T follicular helper cell (primary cell): ENCODE measurements at regions not wholly inside any gene's neighbourhood (a gene's known extent, or its start where the extent isn't known, plus 50 kb on each side); places are given as distances from the start of the nearest gene placed in this dataset.

Source experiments
- DNase-seq: peaks from one replicate; pipeline ENCODE4 v3.0.0-alpha.2; 2020; ENCODE audit warnings: low read depth

DNA sequence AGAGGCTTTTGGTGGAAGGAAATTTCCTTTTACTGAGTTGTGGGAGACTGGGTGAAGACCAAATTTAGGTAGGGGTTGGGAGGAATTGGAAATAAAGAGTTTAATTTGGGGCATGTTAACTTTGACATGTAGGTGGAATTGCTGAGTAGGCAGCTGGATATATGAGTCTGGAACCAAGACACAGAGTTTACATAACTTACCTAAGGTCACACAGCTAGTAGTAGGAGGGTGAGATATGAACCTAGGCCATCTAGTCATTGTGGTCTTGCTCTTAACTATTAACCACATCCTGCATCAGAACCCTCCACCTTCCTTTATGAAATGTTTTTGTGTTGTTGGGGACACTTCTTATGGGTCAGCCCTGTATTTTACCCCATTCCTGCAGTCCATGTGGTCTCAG, 113.1 kb downstream of the ICOS start:
- DNase-seq, result no peak

GRCh38 chr2:204050681-204051080, 114.1 kb downstream of the ICOS start:
- DNase-seq, result no peak

- DNase-seq, result no peak
Measured at GRCh38 chr2:204051476-204051875, 114.9 kb downstream of the ICOS start.

- DNase-seq, result no peak
Measured at GRCh38 chr2:204051984-204052556, 115.5 kb downstream of the ICOS start.

DNA sequence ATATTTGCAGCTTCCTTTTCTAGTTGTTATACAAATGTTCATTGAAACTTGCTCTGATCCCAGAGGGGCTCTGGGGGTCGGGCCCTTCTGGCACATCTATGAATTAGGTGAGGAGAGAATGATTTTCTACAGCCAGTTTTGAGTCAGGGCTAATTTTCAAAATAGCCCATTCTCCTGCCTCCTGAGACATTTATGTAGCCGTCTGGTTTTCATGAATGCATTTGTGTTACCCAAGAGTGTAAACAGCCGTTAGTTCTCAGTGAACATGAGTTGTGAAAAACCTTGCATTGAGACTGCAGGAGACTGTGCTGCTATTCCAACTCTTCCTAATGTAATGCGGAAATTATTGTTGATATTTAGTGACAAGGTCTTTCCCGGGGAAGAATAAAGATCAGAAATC, 122.5 kb downstream of the ICOS start:
- no peak for DNase-seq

GRCh38 chr2:204060841-204061240, 124.3 kb downstream of the ICOS start:
- DNase-seq, result no peak

- DNase-seq, result no peak
Measured at GRCh38 chr2:204061241-204061640, 124.7 kb downstream of the ICOS start.

DNA sequence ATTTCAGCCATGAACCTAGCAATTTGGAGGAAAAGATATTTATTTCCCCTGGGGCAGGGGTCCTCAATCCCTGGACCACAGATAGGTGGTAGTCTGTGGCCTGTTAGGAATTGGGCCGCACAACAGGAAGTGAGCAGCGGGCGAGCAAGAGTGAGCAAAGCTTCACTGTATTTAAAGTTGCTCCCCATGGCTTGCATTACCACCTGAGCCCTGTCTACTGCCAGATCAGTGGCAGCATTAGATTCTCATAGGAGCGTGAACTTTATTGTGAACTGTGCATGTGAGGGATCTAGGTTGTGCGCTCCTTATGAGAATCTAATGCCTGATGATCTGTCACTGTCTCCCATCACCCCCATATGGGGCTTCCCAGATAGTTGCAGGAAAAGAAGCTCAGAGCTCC, 127.6 kb downstream of the ICOS start:
- DNase-seq, result no peak

DNA sequence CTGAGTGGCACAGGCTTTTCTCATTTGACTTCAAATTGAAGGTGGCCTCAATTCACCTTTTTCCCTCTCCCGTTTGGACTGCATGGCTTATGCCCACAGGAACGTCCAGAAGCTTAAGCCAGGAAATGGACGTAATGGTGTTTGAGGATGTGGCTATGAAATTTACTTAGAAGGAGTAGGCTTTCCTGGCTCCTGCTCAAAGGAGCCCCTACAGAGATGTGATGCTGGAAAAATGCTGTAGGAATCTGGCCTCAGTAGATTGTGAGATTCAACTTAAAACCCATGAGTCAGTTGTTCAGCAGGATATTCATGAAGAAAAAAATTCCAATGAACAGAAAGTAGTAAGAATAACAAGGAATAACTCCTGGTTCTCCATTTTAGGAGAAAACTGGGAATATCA, 129.0 kb downstream of the ICOS start:
- no peak for DNase-seq

GRCh38 chr2:204066051-204066450, 129.5 kb downstream of the ICOS start:
- DNase-seq, result no peak

DNA sequence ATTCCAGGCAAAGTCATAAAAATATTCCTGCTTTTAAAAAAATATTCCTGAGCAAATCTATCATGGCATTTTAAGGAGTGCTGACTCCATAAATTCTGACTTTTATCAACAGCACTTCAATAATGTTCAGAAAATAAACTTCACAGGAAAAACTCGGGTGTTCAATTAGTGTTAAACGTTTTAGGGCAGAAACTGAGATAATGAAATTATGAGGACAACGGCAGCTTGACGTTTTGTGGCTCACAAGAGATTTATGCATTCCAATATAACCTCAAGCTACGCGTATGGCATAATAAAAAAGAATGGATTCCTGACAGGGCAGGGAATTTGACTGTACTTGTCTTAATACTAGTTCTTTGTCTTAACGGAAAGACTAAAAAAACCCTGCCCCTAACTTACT, 133.2 kb downstream of the ICOS start:
- no peak for DNase-seq

- peak; percentile 24 for DNase-seq
Measured at GRCh38 chr2:204072443-204073324, 136.1 kb downstream of the ICOS start.

DNA sequence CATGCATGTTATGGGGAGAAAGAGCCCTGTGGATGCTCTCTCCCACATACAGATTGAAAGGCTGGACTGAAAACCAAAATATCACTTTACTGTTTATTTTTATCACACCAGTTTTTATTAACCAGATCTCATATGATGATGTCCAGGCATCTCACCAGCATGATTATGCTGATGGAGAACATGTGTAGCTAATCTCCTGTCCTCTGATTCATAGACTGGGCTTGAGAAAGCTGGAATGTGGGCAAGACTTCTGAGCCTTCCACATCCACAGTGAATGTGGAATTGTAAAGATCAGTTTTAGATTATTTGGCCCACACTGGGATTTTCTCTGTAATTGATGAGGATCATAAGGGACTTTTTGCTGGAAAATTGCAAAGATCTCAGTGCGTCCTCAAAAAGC, 137.9 kb downstream of the ICOS start:
- no peak for DNase-seq

GRCh38 chr2:204078003-204078698, 141.6 kb downstream of the ICOS start:
- DNase-seq, result no peak

GRCh38 chr2:204081487-204082425, 145.2 kb downstream of the ICOS start:
- DNase-seq, result no peak

DNA sequence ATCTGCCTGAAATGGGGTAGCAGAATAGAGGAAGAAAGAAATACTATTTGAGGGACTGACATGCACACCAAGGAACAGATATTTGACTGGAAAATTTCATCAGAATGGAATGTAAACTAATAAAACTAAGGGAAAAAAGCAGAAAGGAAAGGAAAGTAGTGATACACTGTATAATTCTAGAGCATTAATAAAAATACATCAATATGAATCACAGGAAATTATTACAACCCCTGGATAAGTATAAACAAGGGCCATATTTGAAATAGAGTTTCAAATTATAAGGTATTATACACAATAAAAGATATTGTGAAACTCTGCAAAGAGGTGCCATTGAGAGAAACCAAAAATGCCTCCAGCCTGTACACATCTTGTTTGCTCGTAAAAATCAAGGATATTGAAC, 149.6 kb downstream of the ICOS start:
- DNase-seq, result no peak

GRCh38 chr2:204089105-204089504, 152.5 kb downstream of the ICOS start:
- DNase-seq, result no peak

GRCh38 chr2:204089574-204089973, 153.0 kb downstream of the ICOS start:
- no peak for DNase-seq

DNA sequence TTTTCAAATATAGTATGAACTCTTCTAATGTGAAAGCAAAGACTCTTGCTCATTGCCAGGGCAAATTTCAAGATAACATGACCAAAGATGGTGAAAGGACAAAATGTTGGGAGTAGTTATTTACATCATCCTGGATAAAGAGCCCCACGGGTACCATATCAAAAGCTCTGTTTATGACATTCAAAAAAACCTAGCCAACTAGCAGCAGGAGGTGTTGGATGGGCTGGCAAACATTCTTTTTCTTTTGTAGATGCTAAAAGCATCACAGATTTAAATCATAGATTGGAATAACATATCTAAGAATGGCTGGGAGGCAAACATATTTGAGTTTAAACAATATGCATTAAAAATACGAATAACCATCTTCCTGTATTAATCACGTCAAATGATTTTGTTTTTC, 153.5 kb downstream of the ICOS start:
- DNase-seq, result no peak

- DNase-seq, result no peak
Measured at GRCh38 chr2:204104811-204105210, 168.2 kb downstream of the ICOS start.

- peak; percentile 20 for DNase-seq
Measured at GRCh38 chr2:204108330-204108751, 171.8 kb downstream of the ICOS start.

DNA sequence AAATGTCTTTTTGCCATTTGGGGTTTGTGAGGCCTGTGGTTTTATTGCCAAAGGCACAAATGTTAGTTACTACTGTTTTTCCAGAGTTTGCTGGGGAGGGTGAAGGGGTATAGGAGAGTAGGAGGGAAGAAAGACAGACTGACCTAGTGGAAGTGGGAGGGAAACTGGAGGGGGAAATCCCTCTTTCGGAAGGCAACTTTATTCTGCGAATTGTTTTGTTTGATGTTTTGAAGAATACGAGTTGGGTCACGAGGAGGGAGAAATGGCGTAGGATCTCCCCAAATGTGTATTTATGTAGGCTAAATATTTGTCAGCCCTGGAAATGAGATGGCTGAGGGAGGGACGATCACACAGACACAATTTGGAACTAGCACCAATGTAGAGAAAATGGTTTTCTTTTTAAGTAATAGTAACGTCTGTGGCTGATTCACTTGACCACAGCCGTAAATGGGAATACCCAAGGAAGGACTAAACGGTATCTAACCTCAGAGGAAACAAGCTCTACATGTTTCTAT, 172.3 kb downstream of the ICOS start:
- DNase-seq, result no peak
